Activated T-cell treated with anti-CD3 and anti-CD28 coated beads for 24 hours (primary cell): ENCODE measurements at regions not wholly inside any gene's neighbourhood (a gene's known extent, or its start where the extent isn't known, plus 50 kb on each side); places are given as distances from the start of the nearest gene placed in this dataset.
"Not testable (repeated sequence)": the region's sequence is repeated elsewhere in the genome, so short reads cannot be mapped to it uniquely, and the experiment has no call there.

ENCODE experiments used
- DNase-seq: peaks from one replicate; pipeline ENCODE4 v3.0.0-alpha.2; 2020; ENCODE audit warnings: low read depth

DNA sequence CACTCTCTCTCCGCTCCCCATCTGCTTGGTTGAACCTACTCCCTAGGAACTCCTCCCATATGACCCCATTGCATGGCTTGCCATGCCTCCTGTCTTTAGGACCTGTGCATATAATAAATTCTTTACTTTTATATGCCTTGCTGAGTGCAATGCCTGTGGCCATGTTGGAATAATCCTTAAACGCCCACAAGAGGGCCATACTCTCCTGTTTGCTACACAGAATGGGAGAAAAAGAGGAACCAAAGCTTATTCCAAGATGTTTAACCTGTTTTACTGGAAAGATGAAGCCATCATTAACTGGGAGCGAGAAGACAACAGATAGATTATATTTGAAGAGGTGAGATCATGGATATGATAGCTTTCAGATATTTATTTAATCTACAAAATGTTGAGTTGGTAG is 1097.8 kb downstream of the NAALADL2 start:
- no peak for DNase-seq

DNA sequence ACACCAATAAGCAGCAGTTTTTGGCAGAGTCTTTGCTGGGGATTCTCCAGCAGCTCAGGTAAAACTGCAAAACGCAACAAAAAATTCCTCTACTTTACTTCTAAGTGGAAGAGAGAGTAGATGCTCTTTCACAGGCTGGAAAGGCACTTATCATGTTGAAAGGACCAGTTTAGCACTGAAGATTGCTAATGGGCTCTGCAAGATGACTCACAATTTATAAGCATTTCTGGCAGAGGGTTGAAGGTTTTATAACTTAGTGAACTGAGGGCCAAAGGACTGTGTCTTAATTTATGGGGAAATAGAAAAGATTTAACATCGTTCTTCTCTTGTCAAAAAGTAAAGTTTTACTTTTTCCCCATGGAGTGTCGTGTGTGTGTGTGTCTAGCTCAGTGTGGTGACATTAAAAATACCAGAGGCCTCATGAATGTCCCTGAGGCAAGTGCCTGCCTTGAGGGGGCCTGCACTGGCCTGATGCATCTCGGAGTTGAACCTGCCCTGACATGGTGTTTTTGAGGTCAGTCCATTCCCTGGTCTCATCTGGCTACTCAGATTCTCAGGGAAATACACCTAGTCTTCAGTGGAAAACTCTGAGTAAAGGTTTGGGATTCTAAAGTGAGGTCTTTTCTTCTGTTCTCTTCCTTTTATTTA is 1092.0 kb downstream of the NAALADL2 start:
- no peak for DNase-seq

DNA sequence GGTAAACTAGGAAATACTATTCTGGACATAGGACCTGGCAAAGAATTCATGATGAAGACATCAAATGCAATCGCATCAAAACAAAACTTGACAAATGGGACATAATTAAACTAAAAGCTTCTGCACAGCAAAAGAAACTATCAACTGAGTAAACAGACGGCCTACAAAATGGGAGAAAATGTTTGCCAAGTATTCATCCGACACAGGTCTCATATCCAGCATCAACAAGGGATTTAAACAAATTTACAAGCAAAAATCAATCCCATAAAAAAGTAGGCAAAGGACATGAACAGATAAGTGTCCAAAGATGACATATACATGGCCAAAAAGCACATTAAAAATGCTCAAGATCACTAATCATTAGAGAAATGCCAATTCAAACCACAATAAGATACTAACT is 1088.9 kb downstream of the NAALADL2 start:
- DNase-seq: no peak

DNA sequence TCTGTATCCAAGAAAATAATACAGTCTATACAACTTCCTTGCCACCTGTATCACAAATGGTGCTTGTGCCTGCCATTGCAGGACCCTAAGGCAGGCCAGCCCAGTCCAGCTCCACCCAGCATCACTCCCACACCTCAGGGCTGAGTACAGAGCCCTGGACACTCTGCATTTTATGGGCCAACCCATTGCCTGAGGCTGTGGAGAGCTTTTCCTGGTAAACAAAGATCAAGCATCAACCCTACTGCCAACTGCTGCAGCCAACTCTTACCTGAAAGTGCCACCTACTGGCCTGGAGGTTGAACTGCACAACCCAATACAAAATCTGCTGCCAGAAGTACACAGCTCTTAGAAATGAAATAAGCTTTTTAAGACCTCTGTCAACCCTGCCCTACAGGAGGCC is 1082.2 kb downstream of the NAALADL2 start:
- no peak for DNase-seq

DNA sequence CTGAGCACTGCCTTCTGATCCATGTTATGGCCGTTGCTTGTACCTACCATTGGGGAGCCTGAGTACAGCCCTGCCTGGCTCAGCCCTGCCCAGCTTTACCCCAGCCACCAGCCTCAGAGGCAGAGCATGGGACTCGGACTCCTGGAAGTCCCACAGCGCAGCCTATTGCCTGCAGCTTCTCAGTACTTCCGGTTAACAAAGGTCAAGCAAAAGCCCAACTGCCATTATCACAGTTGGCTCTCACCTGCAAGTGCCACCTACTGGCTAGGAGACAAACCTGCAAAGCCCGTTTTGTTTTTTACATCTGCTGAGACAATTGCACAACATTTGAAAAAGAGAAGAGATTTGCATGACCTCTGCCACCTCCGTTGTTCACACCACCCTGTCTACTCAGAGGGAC is 1081.7 kb downstream of the NAALADL2 start:
- no peak for DNase-seq

DNA sequence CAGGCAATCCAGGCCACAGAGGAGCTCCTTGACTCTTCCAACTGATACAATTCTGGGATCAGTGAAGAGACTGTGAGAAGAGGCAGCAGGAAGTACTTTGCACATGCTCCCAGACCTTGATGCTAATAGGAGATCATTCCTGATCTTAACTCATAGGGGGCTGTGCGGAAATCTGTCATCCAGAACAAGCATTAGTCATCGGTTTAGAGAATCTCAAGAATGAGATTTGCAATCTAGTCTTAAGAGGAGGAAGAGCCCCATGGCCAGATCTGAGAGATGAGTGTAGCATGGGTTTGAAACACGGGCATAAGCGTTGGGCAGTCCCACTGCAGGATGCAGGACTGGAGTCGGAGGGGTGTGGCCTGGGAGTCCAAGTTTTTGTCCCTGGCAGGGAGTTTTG is 1081.1 kb downstream of the NAALADL2 start:
- DNase-seq: no peak

DNA sequence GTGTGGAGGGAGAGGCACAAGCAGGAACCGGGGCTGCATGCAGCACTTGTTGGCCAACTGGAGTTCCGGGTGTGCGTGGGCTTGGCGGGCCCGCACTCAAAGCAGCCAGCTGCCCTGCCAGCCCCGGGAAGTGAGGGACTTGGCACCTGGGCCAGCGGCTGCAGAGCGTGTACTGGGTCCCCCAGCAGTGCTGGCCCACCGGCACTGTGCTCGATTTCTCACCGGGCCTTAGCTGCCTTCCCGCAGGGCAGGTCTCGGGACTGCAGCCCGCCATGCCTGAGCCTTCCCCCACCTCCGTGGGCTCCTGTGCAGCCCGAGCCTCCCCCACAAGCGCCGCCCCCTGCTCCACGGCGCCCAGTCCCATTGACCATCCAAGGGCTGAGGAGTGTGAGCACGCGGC is 1078.2 kb downstream of the NAALADL2 start:
- DNase-seq: not testable (repeated sequence)

DNA sequence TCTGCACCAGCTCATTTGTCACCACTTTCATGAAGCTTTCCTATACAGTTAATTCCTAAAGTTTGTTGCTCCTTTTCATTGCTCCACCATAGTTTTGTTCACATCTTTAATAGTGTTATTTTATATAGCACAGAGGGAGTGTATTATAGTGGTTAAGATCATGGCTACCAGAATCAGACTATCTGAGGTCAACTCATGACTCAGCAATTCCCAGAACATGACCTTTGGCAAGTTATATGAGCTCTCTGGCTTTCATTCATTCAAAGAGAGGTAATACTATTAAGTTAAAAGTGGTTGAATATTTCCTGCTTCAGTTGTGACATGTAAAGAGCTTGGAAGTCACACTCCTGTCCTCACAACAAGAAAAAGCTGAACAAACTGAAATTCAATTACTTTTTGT is 1073.5 kb downstream of the NAALADL2 start:
- DNase-seq: no peak

DNA sequence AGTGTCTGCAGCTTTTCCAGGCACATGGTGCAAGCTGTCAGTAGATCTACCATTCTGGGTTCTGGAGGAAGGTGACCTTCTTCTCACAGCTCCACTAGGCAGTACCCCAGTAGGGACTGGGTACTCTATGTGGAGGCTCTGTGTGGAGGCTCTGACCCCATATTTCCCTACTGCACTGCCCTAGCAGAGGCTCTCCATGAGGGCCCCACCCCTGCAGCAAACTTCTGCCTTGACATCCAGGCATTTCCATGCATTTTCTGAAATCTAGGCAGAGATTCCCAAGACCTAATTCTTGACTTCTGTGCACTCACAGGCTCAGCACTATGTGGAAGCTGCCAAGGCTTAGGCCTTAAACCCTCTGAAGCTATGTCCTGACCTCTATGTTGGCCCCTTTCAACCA is 1060.0 kb downstream of the NAALADL2 start:
- no peak for DNase-seq

DNA sequence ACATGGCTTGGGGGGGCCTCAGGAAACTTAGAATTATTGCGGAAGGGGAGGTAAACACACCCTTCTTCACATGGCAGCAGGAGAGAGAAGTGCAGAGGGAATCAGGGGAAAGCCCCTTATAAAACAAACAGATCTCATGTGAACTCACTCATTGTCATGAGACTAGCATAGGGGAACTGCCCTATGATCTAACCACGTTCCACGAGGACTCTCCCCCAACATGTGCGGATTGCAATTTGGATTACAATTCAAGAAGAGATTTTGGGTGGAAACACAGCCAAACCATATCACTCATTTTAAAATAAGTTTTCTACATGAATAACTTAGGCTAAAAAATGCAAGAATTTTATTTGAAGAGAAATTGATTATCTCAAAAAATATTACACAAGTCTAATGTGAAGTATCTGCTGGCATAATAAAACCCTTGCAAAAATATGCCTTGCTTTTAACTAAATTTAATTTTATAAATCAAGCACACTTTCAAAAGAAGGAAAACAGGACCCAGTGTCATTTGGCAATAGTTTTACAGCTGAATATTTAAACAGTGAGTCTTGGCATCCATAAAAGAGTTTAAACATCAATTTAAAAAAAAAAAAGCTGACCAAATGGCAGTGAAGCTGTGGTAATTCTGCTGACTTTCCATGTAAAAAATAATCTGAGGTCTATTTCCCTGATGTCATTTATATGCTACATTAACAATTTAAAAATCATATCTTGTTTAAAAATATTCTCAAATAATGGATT is 1057.2 kb downstream of the NAALADL2 start:
- DNase-seq: no peak

DNA sequence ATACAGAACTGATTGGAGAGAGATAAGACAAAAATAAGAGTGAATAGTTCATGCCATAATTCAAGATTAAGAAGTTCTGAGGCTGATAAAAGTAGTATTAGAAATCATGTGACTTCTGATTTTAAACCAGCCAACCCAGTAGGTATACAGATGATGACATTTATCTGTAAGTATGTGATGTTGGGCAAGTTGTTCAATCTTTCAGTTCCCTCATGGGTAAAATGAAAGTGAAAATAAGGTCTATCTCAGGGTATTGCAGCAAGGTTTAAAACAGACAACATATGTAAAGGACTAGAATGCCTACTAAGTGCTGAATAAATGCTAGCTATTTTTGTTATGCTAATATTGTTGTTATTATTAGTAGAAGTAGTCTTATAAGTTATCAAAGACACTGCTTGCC is 1055.7 kb downstream of the NAALADL2 start:
- no peak for DNase-seq

DNA sequence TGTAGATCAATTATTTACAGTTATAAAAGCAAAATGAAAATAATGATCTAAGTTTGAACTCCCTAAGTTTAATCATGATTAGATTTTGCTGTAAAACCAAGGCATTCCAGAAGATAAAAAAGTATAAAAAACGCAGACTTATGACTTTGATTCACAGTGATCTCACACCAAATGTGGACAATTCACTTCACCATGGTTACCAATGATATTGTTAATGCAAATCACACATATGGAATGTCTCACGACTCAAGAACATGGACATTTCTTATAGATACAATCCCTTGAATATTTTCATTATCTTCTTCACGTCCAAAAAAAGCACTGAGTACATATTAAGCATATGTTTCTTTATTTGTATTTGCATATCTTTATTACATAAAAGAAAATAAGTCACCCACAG is 1054.2 kb downstream of the NAALADL2 start:
- DNase-seq: no peak

DNA sequence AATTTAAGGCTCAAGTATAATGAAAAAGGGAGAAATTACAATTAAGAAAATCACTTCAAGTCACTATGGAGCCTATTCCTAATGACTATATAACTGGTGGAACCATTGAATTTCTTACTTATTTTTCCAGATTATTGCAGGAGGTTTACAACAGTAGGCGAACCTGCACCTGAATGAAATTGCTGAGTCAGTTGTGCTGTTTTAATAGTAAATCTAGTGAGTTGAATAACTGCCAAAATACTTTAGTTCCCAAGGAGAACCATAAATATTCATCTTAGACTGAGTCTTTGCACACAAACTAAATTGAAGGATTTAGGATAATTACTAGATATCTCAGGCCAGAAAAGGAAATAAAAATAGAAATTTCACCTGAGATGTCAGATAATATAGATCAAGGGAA is 1052.8 kb downstream of the NAALADL2 start:
- no peak for DNase-seq

DNA sequence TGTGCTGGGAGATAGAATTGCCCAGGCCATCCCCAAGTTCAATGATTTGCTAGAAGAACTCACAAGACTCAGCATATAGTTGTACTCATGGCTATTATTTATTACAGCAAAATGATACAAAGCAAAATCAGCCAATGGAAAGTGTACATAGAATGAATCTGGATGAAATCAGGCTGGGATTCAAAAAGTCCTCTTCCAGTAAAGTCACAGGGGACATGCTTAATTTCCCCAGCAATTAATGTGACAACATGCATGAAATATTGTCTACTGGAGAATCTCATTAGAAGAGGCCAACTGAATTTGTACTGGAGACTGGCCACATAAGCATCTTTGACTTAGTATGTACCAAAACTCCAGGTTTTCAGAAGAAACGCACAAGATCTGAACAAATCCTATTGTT is 1043.1 kb downstream of the NAALADL2 start:
- no peak for DNase-seq

DNA sequence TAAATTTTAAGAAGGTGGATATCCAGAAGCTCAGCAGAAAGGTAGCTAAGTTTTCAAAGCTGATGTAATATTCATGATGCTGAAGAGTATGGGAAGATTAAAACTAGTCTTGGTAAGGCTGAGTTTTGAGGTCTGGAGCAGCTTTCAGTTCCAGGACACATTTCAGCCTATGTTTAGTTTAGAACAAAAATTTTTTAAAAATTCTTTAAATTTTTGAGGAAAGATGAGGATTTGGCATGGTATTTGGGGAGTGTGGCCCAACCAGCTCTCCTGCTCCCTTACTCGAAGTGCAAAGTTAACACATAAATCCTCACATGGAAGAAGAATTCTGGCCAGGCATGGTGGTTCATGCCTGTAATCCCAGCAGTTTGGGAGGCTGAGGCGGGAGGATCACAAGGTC is 1039.1 kb downstream of the NAALADL2 start:
- DNase-seq: no peak

DNA sequence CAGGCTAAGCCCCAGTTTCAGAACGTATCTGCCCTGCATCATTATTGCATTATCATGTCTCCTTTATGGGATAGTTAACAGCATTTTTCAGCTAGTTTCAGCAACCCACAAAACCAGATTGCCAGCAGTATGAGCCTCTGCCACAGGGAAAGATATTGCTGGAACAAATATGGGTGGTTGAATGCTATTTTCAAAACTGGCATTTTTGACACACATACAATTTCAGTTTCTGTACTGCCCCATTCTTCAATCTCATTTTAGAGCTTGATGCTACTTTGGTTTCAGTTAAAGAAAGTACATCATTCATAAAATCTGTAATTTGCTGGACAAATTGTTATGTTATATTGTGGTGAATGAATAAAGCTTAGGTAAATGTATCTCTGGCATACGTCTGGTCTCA is 1037.5 kb downstream of the NAALADL2 start:
- DNase-seq: no peak

DNA sequence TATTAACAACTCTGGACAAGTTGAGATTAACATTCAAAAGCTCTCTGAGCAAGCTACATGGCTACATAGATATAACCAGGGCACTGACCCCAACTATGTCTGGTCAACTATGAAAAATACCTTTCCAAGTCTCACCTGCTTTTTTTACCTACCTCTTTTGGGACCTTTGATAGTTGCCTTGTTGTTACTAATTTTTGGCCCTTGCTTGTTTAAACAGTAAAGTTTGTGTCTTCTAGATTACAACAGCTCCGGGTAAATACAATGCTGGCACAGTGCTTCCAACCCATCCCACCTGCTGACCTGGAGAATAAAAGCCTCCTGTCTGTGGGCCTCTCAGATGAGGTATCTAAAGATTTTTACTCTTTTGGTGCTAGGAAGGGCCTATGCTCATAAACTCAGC is 1036.6 kb downstream of the NAALADL2 start:
- no peak for DNase-seq

DNA sequence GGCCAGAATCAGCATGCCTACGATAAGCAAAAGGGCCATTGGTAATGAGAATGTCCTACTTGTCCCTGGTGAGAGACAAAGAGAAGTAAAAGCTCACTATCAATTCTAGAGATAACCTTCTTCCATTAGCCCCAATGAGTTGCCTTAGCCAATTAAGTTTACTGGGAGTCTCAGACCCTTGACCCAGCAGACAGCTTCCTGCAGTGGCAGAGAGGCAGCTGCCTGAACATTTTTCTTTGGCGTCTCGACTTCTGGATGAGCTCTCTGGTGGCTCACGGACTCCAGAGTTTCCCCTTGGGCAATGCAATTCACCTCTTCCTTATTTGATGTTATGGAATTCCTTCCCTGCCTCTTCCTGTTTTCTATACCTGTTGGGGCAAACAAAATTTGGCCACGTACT is 1034.4 kb downstream of the NAALADL2 start:
- no peak for DNase-seq

DNA sequence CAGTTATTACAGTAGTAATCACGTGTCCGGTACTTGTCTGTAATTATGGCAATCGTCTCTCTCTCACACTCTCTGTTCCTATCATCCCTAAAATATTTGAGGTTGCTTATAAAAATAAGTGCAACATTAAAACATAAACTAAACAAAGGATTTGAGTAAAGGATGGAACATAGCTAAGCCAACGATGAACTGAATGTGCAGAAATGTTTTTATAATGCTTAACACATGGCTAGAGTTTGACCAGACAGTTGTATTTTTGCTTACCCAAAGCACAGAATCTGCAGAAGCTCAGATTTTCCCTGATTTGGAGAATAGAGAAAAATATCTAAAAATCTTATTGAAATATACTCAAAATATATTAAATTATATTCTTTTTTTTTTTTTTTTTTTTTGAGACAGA is 1030.9 kb downstream of the NAALADL2 start:
- no peak for DNase-seq

DNA sequence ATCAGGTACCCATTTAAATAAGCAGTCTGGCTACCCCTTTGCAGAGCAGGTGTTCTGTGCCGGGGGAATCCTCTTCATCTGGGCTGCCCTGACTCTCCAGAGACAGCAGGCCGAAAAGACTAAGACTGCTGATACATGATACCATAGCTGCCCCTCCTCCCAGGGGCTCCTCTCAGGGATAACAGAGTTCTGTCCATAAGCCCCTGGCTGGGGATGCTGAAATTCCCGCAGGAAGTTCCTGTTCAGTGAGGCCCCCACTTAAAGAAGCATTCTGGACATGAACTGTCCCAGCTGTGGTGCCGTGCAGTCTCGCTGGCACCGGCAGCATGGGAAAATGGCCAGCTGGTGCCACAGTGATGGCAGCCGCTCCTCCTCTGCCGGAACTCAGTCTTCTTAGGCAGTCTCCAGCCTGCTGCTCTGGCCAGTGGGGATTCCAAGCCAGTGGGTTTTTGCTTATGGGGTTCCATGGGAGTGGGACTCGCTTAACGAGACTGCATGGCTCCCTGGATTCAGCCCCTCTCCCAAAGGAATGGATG is 1026.2 kb downstream of the NAALADL2 start:
- no peak for DNase-seq

DNA sequence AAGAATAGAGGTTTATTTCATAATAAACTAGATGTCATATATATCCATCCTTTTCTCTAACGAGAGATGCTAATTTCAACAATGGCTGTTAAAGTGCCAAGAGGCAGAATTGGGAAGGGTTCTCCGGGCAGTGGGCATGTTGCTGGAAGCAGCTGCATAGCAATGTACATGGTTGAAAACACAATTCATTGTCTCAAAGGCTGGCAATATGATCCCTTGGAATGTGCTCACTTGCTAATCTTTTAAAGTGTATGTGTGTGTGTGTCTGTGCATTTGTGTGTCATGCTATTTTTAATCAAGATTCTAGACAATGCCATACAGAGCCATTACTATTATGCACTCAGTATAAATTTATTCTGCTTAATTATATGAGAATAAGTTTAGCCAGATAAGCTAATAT is 1020.3 kb downstream of the NAALADL2 start:
- no peak for DNase-seq

DNA sequence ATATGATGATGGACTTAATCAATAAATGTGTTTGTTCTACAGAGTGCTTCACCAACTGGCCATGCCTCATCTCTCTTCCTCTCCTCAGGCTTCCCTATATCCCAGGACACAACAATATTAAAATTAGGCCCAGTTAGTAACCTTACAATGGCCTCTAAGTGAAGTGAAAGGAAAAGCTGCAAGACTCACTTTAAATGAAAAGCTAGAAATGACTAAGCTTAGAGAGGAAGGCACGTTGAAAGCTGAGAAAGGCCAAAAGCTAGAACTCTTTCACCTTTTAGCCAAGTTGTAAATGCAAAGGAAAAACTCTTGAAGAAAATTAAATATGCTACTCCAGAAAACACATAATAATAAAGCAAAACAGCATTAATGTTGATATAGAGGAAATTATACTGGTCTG is 1010.3 kb downstream of the NAALADL2 start:
- no peak for DNase-seq

DNA sequence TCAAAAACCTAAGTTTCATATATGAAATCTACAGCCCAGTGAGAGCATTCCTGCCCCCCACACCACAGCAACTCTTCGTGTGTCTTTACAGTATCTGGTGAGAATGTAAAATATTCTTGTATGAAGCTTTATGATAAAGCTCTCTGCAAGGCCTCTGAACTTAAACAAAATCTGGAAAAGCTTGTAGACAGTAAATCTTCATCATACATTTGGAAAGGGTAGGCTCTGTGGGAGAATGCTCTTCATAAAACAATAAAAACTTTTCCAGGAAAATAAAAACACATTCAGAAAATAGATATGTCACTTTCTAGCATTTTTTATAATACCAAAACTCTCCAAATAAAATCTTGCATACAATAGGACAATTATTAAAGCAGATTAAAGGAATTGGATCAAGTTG is 1009.5 kb downstream of the NAALADL2 start:
- no peak for DNase-seq

DNA sequence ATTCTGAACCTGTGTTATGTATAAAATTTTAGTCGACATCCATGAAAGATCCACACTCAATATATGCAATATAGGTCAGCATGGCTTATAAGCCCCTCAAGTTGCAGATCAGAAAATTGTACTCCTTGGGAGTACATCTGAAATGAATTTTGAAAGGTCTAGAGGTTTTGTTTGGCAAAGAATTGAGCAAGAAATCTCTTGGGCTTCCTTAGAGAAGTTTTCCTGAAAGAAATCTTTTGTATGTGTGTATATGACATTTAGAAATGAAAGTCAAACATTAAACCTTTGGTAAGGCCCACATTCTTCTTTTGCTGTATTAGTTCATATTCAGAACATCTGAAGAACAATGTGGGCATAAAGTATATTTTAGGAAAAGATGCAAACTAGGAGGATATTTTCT is 1006.6 kb downstream of the NAALADL2 start:
- DNase-seq: no peak
